GM12874 (cell line): ENCODE measurements at regions not wholly inside any gene's neighbourhood (a gene's known extent, or its start where the extent isn't known, plus 50 kb on each side); places are given as distances from the start of the nearest gene placed in this dataset.

Experiments used
- CTCF ChIP-seq: IDR thresholded peaks from 2 replicates; pipeline ENCODE4 v1.5.1; 2011; ENCODE audit warnings: low read depth, mild to moderate bottlenecking, control low read depth, low read length, moderate library complexity; ENCODE audit not compliant: insufficient read depth

GRCh38 chr22:47420211-47420610 is 657.8 kb downstream of the TBC1D22A start:
- TF ChIP-seq CTCF = no peak

- TF ChIP-seq CTCF = no peak
These were observed 656.8 kb downstream of the TBC1D22A start for GRCh38 chr22:47419239-47419638.

GRCh38 chr22:47417699-47418098 is 655.2 kb downstream of the TBC1D22A start:
- TF ChIP-seq CTCF = no peak

- no peak for TF ChIP-seq CTCF
These were observed 648.6 kb downstream of the TBC1D22A start for GRCh38 chr22:47411006-47411405.

GRCh38 chr22:47409539-47410275 is 647.3 kb downstream of the TBC1D22A start:
- TF ChIP-seq CTCF = no peak

GRCh38 chr22:47408409-47408808 is 646.0 kb downstream of the TBC1D22A start:
- TF ChIP-seq CTCF = no peak

- no peak for TF ChIP-seq CTCF
These were observed 645.1 kb downstream of the TBC1D22A start for GRCh38 chr22:47407461-47408025.
